GM19468 (cell line): ENCODE measurements at regions not wholly inside any gene's neighbourhood (a gene's known extent, or its start where the extent isn't known, plus 50 kb on each side); places are given as distances from the start of the nearest gene placed in this dataset.

ENCODE experiments used
- ATAC-seq: cut with Tn5 transposase; IDR thresholded peaks from one replicate; pipeline ENCODE4 v1.9.1; 2021; ENCODE audit warnings: mild to moderate bottlenecking, moderate library complexity, moderate number of reproducible peaks; ENCODE audit not compliant: unreplicated experiment; ENCODE audit errors: extremely low read depth

- ATAC-seq: no peak
Measured at GRCh38 chr11:15748132-15748531, 608.2 kb downstream of the SOX6 start.

DNA sequence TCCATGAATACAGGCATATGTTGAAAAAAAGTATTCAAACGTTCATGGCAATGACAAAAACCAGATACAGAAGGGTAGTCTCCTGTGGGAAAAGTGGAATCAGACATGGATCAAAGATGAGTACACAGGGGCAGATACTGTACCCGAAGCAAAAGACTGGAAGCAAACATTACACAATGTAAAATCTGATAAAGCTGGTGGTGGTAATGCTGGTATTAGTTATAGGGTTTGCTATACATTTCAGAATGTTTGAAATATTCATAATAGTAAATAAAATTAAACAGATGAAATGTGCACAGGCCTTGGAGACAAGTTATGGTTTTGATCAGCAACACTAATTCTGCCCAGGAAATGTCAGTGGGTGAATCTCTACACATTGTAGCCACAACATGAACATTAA, 607.6 kb downstream of the SOX6 start:
- ATAC-seq: no peak

DNA sequence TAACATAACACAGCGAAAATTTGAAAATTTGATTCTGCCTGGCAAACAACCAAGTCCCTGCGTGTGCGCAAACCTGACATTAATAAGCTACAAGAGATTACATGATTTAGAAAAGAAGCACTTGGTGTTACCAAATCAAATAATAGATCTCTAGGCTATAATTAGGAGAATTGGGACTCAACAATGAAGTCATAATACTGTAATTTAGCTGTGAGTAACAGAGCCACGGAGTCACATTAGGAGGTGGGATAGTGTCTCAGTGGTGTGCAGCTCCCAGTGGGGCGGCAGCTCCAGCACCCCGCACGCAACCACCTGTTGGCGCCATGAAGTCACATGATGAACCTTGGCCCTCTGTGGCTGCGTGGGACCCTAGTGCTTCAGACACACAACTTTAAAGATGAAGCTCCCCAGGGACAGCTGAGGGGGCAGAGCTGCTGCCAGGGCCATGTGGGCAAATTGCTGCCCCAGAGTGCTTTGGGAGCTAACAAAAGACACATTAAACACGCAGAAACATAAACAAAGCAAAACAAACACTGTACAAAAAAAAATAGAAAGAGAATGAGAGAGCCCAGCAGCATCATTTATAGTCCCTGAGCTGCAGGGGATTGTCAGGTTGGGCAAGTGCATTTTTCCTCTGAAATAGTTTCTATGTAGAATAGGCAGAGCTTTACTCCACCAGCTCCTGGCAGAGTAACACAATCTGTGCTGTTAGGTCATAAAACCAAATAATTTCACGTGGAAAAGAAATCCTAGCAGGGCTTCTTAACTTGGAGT, 605.6 kb downstream of the SOX6 start:
- no peak for ATAC-seq

- ATAC-seq: no peak
Measured at GRCh38 chr11:15754221-15754620, 602.1 kb downstream of the SOX6 start.

DNA sequence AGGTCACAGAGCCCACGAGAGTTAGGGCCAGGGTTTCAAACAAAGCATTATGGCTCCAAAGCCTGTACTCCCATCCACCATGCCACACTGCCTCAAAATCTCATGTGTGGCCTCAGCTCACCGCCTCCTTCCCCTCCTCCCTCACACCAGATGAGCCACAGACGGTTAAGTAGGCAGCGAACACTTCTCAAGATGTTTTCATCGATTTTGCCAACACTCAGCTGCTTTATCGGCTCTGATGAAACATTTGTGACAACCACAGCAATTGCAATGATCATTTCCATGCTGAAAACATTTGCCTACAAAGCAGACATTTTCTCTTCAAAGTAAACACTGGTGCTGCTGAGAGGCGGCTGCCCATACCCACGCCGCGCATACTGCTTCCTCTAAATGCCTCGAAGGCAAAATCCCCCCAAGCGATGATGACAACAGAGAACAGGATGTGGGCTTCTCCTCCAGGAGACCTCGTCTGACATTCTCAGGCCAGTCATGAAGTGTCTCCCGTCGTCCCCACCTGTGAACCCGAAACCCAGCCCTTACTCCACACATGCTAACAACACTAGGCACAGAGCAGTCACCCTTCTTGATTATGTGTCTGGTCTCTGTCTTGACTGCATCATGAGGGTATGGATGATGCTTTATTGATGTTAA, 599.2 kb downstream of the SOX6 start:
- ATAC-seq: no peak

- ATAC-seq: no peak
Measured at GRCh38 chr11:15758857-15759465, 597.4 kb downstream of the SOX6 start.

GRCh38 chr11:15761235-15761634, 595.1 kb downstream of the SOX6 start:
- no peak for ATAC-seq

DNA sequence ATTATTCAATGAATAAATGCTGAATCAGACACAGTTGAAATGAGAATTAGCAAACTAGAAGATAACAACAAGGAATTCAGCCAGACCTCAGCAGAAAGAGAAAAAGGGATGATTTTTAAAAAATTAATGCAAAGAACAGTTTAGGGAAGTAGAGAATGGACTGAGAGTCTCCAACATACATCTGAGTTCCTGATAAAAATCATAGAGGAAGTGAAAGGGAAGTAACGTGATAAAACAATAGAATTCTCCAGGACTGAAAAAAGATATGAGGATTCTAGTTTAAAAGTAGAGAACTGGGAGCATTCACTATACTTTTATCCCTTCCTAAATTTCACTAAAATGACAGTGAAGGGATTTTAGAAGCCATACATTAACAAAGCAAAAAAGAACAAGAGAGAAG, 592.0 kb downstream of the SOX6 start:
- ATAC-seq: no peak

DNA sequence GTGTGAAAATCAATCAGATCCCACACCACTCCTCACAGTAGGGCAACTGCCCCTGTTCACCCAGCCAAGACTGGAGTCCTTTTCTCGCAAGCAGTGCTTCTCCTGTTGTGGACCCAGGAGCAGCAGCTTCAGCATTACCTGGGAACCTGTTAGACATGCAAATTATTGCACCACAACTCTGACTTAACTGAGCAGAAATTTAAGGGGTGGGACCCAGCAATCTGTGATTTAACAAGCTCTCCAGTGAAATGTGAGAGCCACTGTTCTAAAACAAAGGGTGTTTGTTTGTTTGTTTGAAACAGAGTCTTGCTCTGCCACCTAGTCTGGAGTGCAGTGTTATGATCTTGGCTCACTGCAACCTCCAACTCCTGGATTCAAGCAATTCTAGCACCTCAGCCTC, 591.4 kb downstream of the SOX6 start:
- ATAC-seq: no peak

DNA sequence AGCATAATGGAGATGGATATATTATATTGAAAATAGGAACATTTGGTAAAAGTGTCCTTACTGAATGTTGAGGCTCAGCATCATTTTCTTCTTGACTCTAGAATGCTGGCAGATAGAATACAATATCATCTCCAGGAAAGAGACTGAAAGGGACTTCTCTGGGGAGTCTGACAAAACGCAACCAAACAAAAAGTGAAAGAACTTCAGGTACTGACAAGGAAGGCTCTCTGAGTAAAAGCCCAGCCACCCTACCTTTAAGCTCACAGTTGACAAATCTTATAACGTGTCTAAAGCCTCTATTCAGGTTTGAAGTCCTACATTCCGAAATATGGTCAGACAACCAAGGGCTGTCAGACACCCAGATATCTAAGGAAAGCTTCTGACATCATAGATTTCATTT, 590.8 kb downstream of the SOX6 start:
- no peak for ATAC-seq

DNA sequence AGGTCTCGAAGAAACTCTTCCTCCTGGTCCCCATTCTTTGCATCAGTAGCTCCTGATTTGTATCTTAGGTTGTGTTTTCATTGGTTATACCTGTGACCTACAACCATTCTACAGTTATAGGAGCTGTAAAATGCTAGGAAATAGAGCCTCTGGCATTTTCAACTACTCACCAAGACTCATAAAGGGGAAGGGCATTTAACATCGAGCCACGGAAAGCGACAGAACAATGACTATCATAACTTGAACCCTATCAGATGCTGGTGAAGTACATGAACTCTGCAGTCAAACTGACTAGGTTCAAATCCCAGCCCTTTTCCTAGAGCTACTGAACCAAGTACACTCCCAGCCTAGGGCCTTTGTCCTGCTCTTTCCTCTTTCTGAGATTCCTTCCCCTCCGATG, 588.0 kb downstream of the SOX6 start:
- ATAC-seq: no peak

DNA sequence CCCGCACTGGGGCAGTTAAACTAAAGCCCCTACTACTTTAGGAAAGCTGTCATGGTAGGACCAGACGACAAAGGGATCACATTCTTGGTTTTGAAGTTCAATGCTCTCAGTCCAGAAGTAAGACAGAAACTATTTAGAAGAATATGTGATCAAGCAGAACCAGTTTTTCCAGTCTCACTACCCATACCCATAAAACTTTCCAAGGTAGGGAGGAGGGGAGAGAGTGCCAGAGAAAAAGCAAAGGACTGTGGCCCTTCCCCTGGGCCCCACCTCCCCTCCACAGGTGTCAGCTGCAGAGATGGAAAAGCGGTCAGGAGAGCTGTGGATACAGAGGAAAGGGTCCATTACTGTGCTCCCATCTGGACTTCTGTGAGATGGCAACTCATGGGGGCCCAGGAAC, 587.1 kb downstream of the SOX6 start:
- no peak for ATAC-seq

- ATAC-seq: no peak
Measured at GRCh38 chr11:15770798-15771414, 585.4 kb downstream of the SOX6 start.

GRCh38 chr11:15772547-15772946, 583.8 kb downstream of the SOX6 start:
- no peak for ATAC-seq

DNA sequence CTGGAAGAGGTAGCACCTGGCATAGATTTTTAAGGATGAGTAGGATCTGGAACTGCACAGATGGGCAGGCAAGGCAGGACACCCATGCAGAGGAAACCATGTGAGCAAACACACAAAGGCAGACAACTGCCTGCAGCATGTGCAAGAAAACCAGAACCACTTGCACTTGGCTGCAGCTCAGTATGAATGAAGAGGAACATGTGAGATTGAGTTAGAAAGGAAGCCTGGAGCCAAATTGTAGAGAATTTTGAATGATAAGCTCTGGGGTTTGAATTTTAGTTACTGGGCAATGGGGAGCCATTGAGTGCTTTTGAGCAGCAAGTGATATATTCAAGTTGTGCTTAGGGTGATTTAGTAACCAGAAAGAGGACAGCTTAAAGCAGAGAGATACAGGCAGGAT, 583.4 kb downstream of the SOX6 start:
- no peak for ATAC-seq

- no peak for ATAC-seq
Measured at GRCh38 chr11:15773476-15774387, 582.6 kb downstream of the SOX6 start.

DNA sequence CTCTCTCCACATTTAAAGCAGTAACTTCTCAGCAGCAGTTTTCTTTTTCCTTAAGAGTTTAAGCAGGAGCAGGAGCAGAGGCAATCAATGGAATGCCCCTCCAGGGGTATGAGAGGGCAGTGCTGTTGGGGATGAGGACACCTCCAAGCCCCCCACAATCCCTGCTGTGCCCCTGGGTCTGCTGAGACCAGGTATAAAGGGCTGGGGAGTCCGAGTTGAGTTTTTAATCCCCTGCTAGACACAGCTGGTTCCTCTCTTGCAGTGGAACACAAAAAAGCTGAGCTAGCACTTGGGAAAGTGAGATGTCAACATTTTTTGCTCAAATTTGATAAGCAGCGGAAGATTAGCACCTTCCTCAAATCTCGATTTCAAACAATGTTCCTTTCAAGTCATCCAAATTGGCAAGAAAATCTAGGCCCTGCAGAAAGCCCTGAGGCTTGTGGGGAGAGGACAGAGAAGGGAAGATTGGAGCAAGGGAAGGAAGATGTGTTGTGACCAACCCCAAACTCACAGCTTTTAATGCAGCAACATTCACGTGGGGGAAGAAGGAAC, 581.9 kb downstream of the SOX6 start:
- ATAC-seq: no peak

DNA sequence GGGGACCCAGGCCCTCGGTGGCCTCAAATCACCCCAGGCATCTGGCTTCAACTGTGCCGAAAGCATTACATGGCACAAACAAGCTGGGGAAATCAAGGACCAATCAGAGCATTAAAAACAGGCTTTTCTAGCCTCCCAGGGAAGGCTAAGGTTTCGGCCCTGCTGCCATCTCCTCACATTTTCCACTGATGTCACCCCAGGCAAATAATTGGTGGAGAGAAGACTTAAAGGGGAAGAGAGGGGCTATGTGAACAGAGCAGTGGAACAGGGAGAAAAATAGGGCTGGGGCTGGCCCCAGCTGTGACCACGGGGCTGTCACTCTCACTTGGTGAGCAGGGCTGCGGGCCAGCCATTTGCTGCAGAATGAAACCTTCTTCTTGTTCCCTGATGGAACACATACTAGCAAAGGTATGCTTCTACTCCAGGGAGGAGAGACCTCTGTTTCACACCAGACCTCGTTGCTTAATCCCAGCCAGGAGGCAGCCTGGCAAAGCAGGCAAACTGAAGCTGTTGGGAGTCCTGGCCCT, 581.3 kb downstream of the SOX6 start:
- no peak for ATAC-seq

- no peak for ATAC-seq
Measured at GRCh38 chr11:15775797-15776196, 580.5 kb downstream of the SOX6 start.

DNA sequence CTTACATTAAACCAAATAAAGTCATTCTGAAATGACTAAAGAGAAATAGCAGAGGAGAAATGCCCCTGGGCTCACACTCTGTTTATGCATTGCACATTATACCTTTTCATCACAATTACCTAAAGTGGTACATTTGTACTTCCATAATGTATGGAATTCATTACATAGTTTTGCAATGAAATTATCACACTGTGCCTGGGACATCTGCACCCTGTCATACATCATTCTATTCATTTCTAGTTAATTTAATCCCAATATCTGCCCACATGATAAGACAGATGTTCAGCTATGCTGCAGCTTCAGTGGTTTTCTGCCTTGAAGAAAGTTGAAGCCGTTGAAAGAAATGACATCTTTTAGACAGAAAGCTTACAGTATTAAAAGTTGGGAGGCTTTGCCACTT, 580.0 kb downstream of the SOX6 start:
- ATAC-seq: no peak
